Keratinocyte (primary cell): ENCODE measurements at regions not wholly inside any gene's neighbourhood (a gene's known extent, or its start where the extent isn't known, plus 50 kb on each side); places are given as distances from the start of the nearest gene placed in this dataset.

ENCODE experiments used
- CTCF ChIP-seq, 3 experiments: IDR thresholded peaks in 1 of 3; conservative IDR thresholded peaks in 1 of 3; optimal IDR thresholded peaks in 1 of 3; 2 replicates in 2 of 3; 3 replicates in 1 of 3; pipeline versions ENCODE3 to v1.5.1; 2011; ENCODE audit warnings: low read length in 3 of 3, mild to moderate bottlenecking in 3 of 3, moderate library complexity in 2 of 3, control low read depth in 1 of 3, inconsistent platforms in 1 of 3; ENCODE audit not compliant: insufficient read depth in 2 of 3; ENCODE audit errors: extremely low read depth in 1 of 3
- EZH2 ChIP-seq: IDR thresholded peaks from one replicate; pipeline ENCODE4 v1.6.1; 2012; ENCODE audit warnings: inconsistent platforms, mild to moderate bottlenecking, low read length, moderate library complexity

- TF ChIP-seq CTCF (optimal IDR thresholded peaks at IDR 0.05 in 1 of 3, IDR thresholded peaks at IDR 0.05 in 1 of 3, conservative IDR thresholded peaks at IDR 0.05 in 1 of 3; ENCODE audit: extremely low read depth in 1 of 3, insufficient read depth in 2 of 3, low read length in 3 of 3) (no peak), EZH2 (no peak)
Observed at GRCh38 chr17:73950593-73950914, 252.9 kb upstream of the RPL38 start.
